ENCODE measurements at regions not wholly inside any gene's neighbourhood (a gene's known extent, or its start where the extent isn't known, plus 50 kb on each side); places are given as distances from the start of the nearest gene placed in this dataset.
"Not testable (repeated sequence)": the region's sequence is repeated elsewhere in the genome, so short reads cannot be mapped to it uniquely, and the experiment has no call there.

GRCh38 chr2:147425437-147426029 is 419.3 kb upstream of the ACVR2A start:
- no peak for DNase-seq (ENCODE audit: low read depth in 4 of 4, low spot score in 1 of 4)

GRCh38 chr2:147424766-147425165 is 420.1 kb upstream of the ACVR2A start:
- no peak for DNase-seq (ENCODE audit: low read depth in 4 of 4, low spot score in 1 of 4)

- no peak for DNase-seq (ENCODE audit: low read depth in 4 of 4, low spot score in 1 of 4)
These were observed 423.7 kb upstream of the ACVR2A start for GRCh38 chr2:147420947-147421675.

GRCh38 chr2:147420517-147420916 is 424.3 kb upstream of the ACVR2A start:
- DNase-seq (ENCODE audit: low read depth in 4 of 4, low spot score in 1 of 4) = no peak

- DNase-seq (ENCODE audit: low read depth in 4 of 4, low spot score in 1 of 4) = no peak
These were observed 428.7 kb upstream of the ACVR2A start for GRCh38 chr2:147416099-147416498.

GRCh38 chr2:147414656-147415055 is 430.2 kb upstream of the ACVR2A start:
- DNase-seq (ENCODE audit: low read depth in 4 of 4, low spot score in 1 of 4) = not testable (repeated sequence)

- no peak for DNase-seq (ENCODE audit: low read depth in 4 of 4, low spot score in 1 of 4)
These were observed 436.5 kb upstream of the ACVR2A start for GRCh38 chr2:147408357-147408756.

- no peak for DNase-seq (ENCODE audit: low read depth in 4 of 4, low spot score in 1 of 4)
These were observed 439.2 kb upstream of the ACVR2A start for GRCh38 chr2:147405651-147406050.

- DNase-seq (ENCODE audit: low read depth in 4 of 4, low spot score in 1 of 4) = no peak
These were observed 445.8 kb upstream of the ACVR2A start for GRCh38 chr2:147398996-147399395.

GRCh38 chr2:147398301-147398700 is 446.5 kb upstream of the ACVR2A start:
- DNase-seq (ENCODE audit: low read depth in 4 of 4, low spot score in 1 of 4) = no peak

GRCh38 chr2:147396890-147397289 is 447.9 kb upstream of the ACVR2A start:
- DNase-seq (ENCODE audit: low read depth in 4 of 4, low spot score in 1 of 4) = no peak

- DNase-seq (ENCODE audit: low read depth in 4 of 4, low spot score in 1 of 4) = no peak
These were observed 450.5 kb upstream of the ACVR2A start for GRCh38 chr2:147394179-147394790.

- no peak for DNase-seq (ENCODE audit: low read depth in 4 of 4, low spot score in 1 of 4)
These were observed 452.6 kb upstream of the ACVR2A start for GRCh38 chr2:147392180-147392579.

- DNase-seq (ENCODE audit: low read depth in 4 of 4, low spot score in 1 of 4) = no peak
These were observed 454.4 kb upstream of the ACVR2A start for GRCh38 chr2:147390475-147390874.

GRCh38 chr2:147389218-147389617 is 455.6 kb upstream of the ACVR2A start:
- no peak for DNase-seq (ENCODE audit: low read depth in 4 of 4, low spot score in 1 of 4)

- no peak for DNase-seq (ENCODE audit: low read depth in 4 of 4, low spot score in 1 of 4)
These were observed 456.6 kb upstream of the ACVR2A start for GRCh38 chr2:147388217-147388616.

- DNase-seq (ENCODE audit: low read depth in 4 of 4, low spot score in 1 of 4) = no peak
These were observed 458.5 kb upstream of the ACVR2A start for GRCh38 chr2:147386284-147386683.

GRCh38 chr2:147385600-147385999 is 459.2 kb upstream of the ACVR2A start:
- no peak for DNase-seq (ENCODE audit: low read depth in 4 of 4, low spot score in 1 of 4)

GRCh38 chr2:147384659-147385058 is 460.2 kb upstream of the ACVR2A start:
- DNase-seq (ENCODE audit: low read depth in 4 of 4, low spot score in 1 of 4) = no peak

GRCh38 chr2:147382322-147382948 is 462.4 kb upstream of the ACVR2A start:
- DNase-seq (ENCODE audit: low read depth in 4 of 4, low spot score in 1 of 4) = no peak

GRCh38 chr2:147378403-147378802 is 466.4 kb upstream of the ACVR2A start:
- no peak for DNase-seq (ENCODE audit: low read depth in 4 of 4, low spot score in 1 of 4)

GRCh38 chr2:147375073-147375472 is 469.8 kb upstream of the ACVR2A start:
- no peak for DNase-seq (ENCODE audit: low read depth in 4 of 4, low spot score in 1 of 4)

Data from stimulated activated CD4-positive, alpha-beta T cell treated with anti-CD3 and anti-CD28 coated beads, Interleukin-1b, Interleukin-23, amount 100 ng/mL, for 24 hours (primary cell).